ENCODE measurements at regions not wholly inside any gene's neighbourhood (a gene's known extent, or its start where the extent isn't known, plus 50 kb on each side); places are given as distances from the start of the nearest gene placed in this dataset.

DNA sequence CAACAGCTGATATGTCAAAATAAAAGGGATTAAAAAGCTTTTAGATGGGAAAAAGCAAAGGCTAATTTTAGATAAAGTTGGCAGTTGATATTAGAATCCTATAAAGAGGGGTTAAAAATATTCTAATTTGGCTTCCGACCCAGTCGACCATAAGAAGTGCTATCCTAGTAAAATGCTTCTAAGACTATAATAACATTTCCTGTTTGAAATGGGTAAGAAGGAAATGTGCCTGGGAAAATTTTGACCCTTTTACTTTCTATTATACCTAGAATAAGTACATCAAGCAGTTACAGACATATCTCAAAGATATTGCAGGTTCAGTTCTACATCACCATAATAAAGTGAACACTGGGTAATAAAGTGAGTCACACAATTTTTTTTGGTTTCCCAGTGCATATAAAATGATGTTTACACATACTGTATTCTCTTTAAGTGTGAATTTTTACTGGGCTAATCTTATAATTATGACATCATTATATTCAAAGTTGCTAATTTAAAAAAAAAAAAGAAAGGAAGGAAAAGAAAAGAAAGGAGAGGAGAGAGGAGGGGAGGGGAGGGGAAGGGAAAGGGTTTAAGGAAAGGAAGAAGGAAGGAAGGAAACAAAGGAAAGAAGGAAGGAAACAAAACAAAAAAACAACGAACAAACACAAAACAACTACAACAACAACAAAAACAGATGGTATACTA lies 308.2 kb upstream of the NR5A2 start:
- H3K4me1 ChIP-seq (ENCODE audit: control insufficient read depth in 2 of 2, insufficient read depth in 2 of 2, low read length in 1 of 2), result no peaks in the 10 kb centered on the region
- 76 to 80% methylated on average over 3 of the region's 3 CpGs for WGBS, 2 donors
- H3K27me3 ChIP-seq (ENCODE audit: control insufficient read depth in 1 of 2, insufficient read depth in 2 of 2, low read length in 2 of 2), result no peaks in the 10 kb centered on the region
- H3K9me3 ChIP-seq (ENCODE audit: control insufficient read depth in 2 of 2, insufficient read depth in 1 of 2, low read depth in 1 of 2, low read length in 1 of 2), result no peaks in the 10 kb centered on the region
- no peaks in the 10 kb centered on the region for H3K36me3 ChIP-seq (ENCODE audit: control insufficient read depth in 2 of 2, insufficient read depth in 2 of 2, low read length in 1 of 2)
- no peak overlapping the region for H3K27ac ChIP-seq (ENCODE audit: low read depth in 2 of 2, low read length in 1 of 2)
- no peak overlapping the region for H3K4me3 ChIP-seq (ENCODE audit: low read depth in 1 of 2, low read length in 2 of 2)

GRCh38 chr1:199720496-199720895 lies 307.0 kb upstream of the NR5A2 start:
- Histone ChIP-seq H3K36me3 (ENCODE audit: control insufficient read depth in 2 of 2, insufficient read depth in 2 of 2, low read length in 1 of 2) (no peaks in the 10 kb centered on the region), H3K4me3 (ENCODE audit: low read depth in 1 of 2, low read length in 2 of 2) (no peak overlapping the region), H3K27ac (ENCODE audit: low read depth in 2 of 2, low read length in 1 of 2) (no peak overlapping the region), H3K27me3 (ENCODE audit: control insufficient read depth in 1 of 2, insufficient read depth in 2 of 2, low read length in 2 of 2) (no peaks in the 10 kb centered on the region), H3K9me3 (ENCODE audit: control insufficient read depth in 2 of 2, insufficient read depth in 1 of 2, low read depth in 1 of 2, low read length in 1 of 2) (no peaks in the 10 kb centered on the region), H3K4me1 (ENCODE audit: control insufficient read depth in 2 of 2, insufficient read depth in 2 of 2, low read length in 1 of 2) (no peaks in the 10 kb centered on the region)
- WGBS, 2 donors, result 3 to 11% methylated on average over 2 of the region's 2 CpGs

GRCh38 chr1:199721001-199721400 lies 306.5 kb upstream of the NR5A2 start:
- no peaks in the 10 kb centered on the region for H3K9me3 ChIP-seq (ENCODE audit: control insufficient read depth in 2 of 2, insufficient read depth in 1 of 2, low read depth in 1 of 2, low read length in 1 of 2)
- H3K27ac ChIP-seq (ENCODE audit: low read depth in 2 of 2, low read length in 1 of 2), result no peak overlapping the region
- H3K36me3 ChIP-seq (ENCODE audit: control insufficient read depth in 2 of 2, insufficient read depth in 2 of 2, low read length in 1 of 2), result no peaks in the 10 kb centered on the region
- no peaks in the 10 kb centered on the region for H3K4me1 ChIP-seq (ENCODE audit: control insufficient read depth in 2 of 2, insufficient read depth in 2 of 2, low read length in 1 of 2)
- WGBS, 2 donors, result 64 to 71% methylated on average over 1 of the region's 1 CpG
- no peaks in the 10 kb centered on the region for H3K27me3 ChIP-seq (ENCODE audit: control insufficient read depth in 1 of 2, insufficient read depth in 2 of 2, low read length in 2 of 2)
- no peak overlapping the region for H3K4me3 ChIP-seq (ENCODE audit: low read depth in 1 of 2, low read length in 2 of 2)

- no peak overlapping the region for H3K27ac ChIP-seq (ENCODE audit: low read depth in 2 of 2, low read length in 1 of 2)
- H3K4me3 ChIP-seq (ENCODE audit: low read depth in 1 of 2, low read length in 2 of 2), result no peak overlapping the region
- H3K36me3 ChIP-seq (ENCODE audit: control insufficient read depth in 2 of 2, insufficient read depth in 2 of 2, low read length in 1 of 2), result no peaks in the 10 kb centered on the region
- WGBS, 2 donors, result 50 to 56% methylated on average over 4 of the region's 4 CpGs
- no peaks in the 10 kb centered on the region for H3K27me3 ChIP-seq (ENCODE audit: control insufficient read depth in 1 of 2, insufficient read depth in 2 of 2, low read length in 2 of 2)
- H3K4me1 ChIP-seq (ENCODE audit: control insufficient read depth in 2 of 2, insufficient read depth in 2 of 2, low read length in 1 of 2), result no peaks in the 10 kb centered on the region
- H3K9me3 ChIP-seq (ENCODE audit: control insufficient read depth in 2 of 2, insufficient read depth in 1 of 2, low read depth in 1 of 2, low read length in 1 of 2), result no peaks in the 10 kb centered on the region
These were observed 304.1 kb upstream of the NR5A2 start for GRCh38 chr1:199723250-199723956.

GRCh38 chr1:199724049-199724448 lies 303.5 kb upstream of the NR5A2 start:
- H3K4me1 ChIP-seq (ENCODE audit: control insufficient read depth in 2 of 2, insufficient read depth in 2 of 2, low read length in 1 of 2), result no peaks in the 10 kb centered on the region
- no peak overlapping the region for H3K4me3 ChIP-seq (ENCODE audit: low read depth in 1 of 2, low read length in 2 of 2)
- no peaks in the 10 kb centered on the region for H3K36me3 ChIP-seq (ENCODE audit: control insufficient read depth in 2 of 2, insufficient read depth in 2 of 2, low read length in 1 of 2)
- H3K9me3 ChIP-seq (ENCODE audit: control insufficient read depth in 2 of 2, insufficient read depth in 1 of 2, low read depth in 1 of 2, low read length in 1 of 2), result no peaks in the 10 kb centered on the region
- WGBS, 2 donors, result 75% methylated on average over 1 of the region's 1 CpG
- H3K27me3 ChIP-seq (ENCODE audit: control insufficient read depth in 1 of 2, insufficient read depth in 2 of 2, low read length in 2 of 2), result no peaks in the 10 kb centered on the region
- no peak overlapping the region for H3K27ac ChIP-seq (ENCODE audit: low read depth in 2 of 2, low read length in 1 of 2)

GRCh38 chr1:199725002-199725565 lies 302.4 kb upstream of the NR5A2 start:
- Histone ChIP-seq H3K4me1 (ENCODE audit: control insufficient read depth in 2 of 2, insufficient read depth in 2 of 2, low read length in 1 of 2) (no peaks in the 10 kb centered on the region), H3K27me3 (ENCODE audit: control insufficient read depth in 1 of 2, insufficient read depth in 2 of 2, low read length in 2 of 2) (no peaks in the 10 kb centered on the region), H3K4me3 (ENCODE audit: low read depth in 1 of 2, low read length in 2 of 2) (no peak overlapping the region), H3K27ac (ENCODE audit: low read depth in 2 of 2, low read length in 1 of 2) (no peak overlapping the region), H3K36me3 (ENCODE audit: control insufficient read depth in 2 of 2, insufficient read depth in 2 of 2, low read length in 1 of 2) (no peaks in the 10 kb centered on the region), H3K9me3 (ENCODE audit: control insufficient read depth in 2 of 2, insufficient read depth in 1 of 2, low read depth in 1 of 2, low read length in 1 of 2) (no peaks in the 10 kb centered on the region)
- 76% methylated on average over 3 of the region's 3 CpGs for WGBS, 2 donors

- H3K4me1 ChIP-seq (ENCODE audit: control insufficient read depth in 2 of 2, insufficient read depth in 2 of 2, low read length in 1 of 2), result no peaks in the 10 kb centered on the region
- H3K4me3 ChIP-seq (ENCODE audit: low read depth in 1 of 2, low read length in 2 of 2), result no peak overlapping the region
- H3K9me3 ChIP-seq (ENCODE audit: control insufficient read depth in 2 of 2, insufficient read depth in 1 of 2, low read depth in 1 of 2, low read length in 1 of 2), result no peaks in the 10 kb centered on the region
- no peak overlapping the region for H3K27ac ChIP-seq (ENCODE audit: low read depth in 2 of 2, low read length in 1 of 2)
- no peaks in the 10 kb centered on the region for H3K36me3 ChIP-seq (ENCODE audit: control insufficient read depth in 2 of 2, insufficient read depth in 2 of 2, low read length in 1 of 2)
- H3K27me3 ChIP-seq (ENCODE audit: control insufficient read depth in 1 of 2, insufficient read depth in 2 of 2, low read length in 2 of 2), result no peaks in the 10 kb centered on the region
- WGBS, 2 donors, result 92 to 95% methylated on average over 2 of the region's 2 CpGs
These were observed 299.8 kb upstream of the NR5A2 start for GRCh38 chr1:199727682-199728081.

DNA sequence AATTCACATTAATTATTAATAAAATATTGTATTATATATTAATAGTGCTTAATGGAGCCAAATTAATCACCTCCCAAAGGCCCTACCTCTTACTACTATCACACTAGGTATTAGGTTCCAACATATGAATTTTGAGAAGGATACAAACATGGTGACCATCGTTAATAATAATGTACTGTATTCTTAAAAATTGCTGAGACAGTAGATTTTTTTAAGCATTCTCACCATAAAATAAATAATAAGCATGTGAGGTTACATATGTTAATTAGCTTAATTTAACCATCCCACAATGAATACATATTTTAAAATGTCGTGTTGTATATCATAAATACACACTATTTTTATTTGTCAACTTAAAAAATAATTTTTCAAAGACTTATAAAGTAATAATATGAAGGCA lies 299.2 kb upstream of the NR5A2 start:
- no peak overlapping the region for H3K4me3 ChIP-seq (ENCODE audit: low read depth in 1 of 2, low read length in 2 of 2)
- H3K36me3 ChIP-seq (ENCODE audit: control insufficient read depth in 2 of 2, insufficient read depth in 2 of 2, low read length in 1 of 2), result no peaks in the 10 kb centered on the region
- H3K4me1 ChIP-seq (ENCODE audit: control insufficient read depth in 2 of 2, insufficient read depth in 2 of 2, low read length in 1 of 2), result no peaks in the 10 kb centered on the region
- no peak overlapping the region for H3K27ac ChIP-seq (ENCODE audit: low read depth in 2 of 2, low read length in 1 of 2)
- no peaks in the 10 kb centered on the region for H3K9me3 ChIP-seq (ENCODE audit: control insufficient read depth in 2 of 2, insufficient read depth in 1 of 2, low read depth in 1 of 2, low read length in 1 of 2)
- 85% methylated on average over 2 of the region's 2 CpGs for whole genome bisulfite sequencing, 2 donors
- no peaks in the 10 kb centered on the region for H3K27me3 ChIP-seq (ENCODE audit: control insufficient read depth in 1 of 2, insufficient read depth in 2 of 2, low read length in 2 of 2)

GRCh38 chr1:199733125-199733524 lies 294.4 kb upstream of the NR5A2 start:
- Histone ChIP-seq H3K27ac (ENCODE audit: low read depth in 2 of 2, low read length in 1 of 2) (no peak overlapping the region), H3K36me3 (ENCODE audit: control insufficient read depth in 2 of 2, insufficient read depth in 2 of 2, low read length in 1 of 2) (no peaks in the 10 kb centered on the region), H3K9me3 (ENCODE audit: control insufficient read depth in 2 of 2, insufficient read depth in 1 of 2, low read depth in 1 of 2, low read length in 1 of 2) (no peaks in the 10 kb centered on the region), H3K27me3 (ENCODE audit: control insufficient read depth in 1 of 2, insufficient read depth in 2 of 2, low read length in 2 of 2) (no peaks in the 10 kb centered on the region), H3K4me3 (ENCODE audit: low read depth in 1 of 2, low read length in 2 of 2) (no peak overlapping the region), H3K4me1 (ENCODE audit: control insufficient read depth in 2 of 2, insufficient read depth in 2 of 2, low read length in 1 of 2) (no peaks in the 10 kb centered on the region)
- 50 to 62% methylated on average over 2 of the region's 2 CpGs for WGBS, 2 donors

GRCh38 chr1:199734186-199734585 lies 293.3 kb upstream of the NR5A2 start:
- Histone ChIP-seq H3K27ac (ENCODE audit: low read depth in 2 of 2, low read length in 1 of 2) (no peak overlapping the region), H3K4me3 (ENCODE audit: low read depth in 1 of 2, low read length in 2 of 2) (no peak overlapping the region), H3K36me3 (ENCODE audit: control insufficient read depth in 2 of 2, insufficient read depth in 2 of 2, low read length in 1 of 2) (no peaks in the 10 kb centered on the region), H3K9me3 (ENCODE audit: control insufficient read depth in 2 of 2, insufficient read depth in 1 of 2, low read depth in 1 of 2, low read length in 1 of 2) (no peaks in the 10 kb centered on the region), H3K27me3 (ENCODE audit: control insufficient read depth in 1 of 2, insufficient read depth in 2 of 2, low read length in 2 of 2) (no peaks in the 10 kb centered on the region), H3K4me1 (ENCODE audit: control insufficient read depth in 2 of 2, insufficient read depth in 2 of 2, low read length in 1 of 2) (no peaks in the 10 kb centered on the region)
- 28 to 37% methylated on average over 5 of the region's 5 CpGs for WGBS, 2 donors

Measured in esophagus (tissue), 2 donors.